Muscle of back (tissue), 3 donors: ENCODE measurements at regions not wholly inside any gene's neighbourhood (a gene's known extent, or its start where the extent isn't known, plus 50 kb on each side); places are given as distances from the start of the nearest gene placed in this dataset.
"Not testable (repeated sequence)": the region's sequence is repeated elsewhere in the genome, so short reads cannot be mapped to it uniquely, and the experiment has no call there.

Source experiments
- DNase-seq, 3 donors: peaks; one replicate each; pipeline versions ENCODE4 v3.0.0 to v3.0.0-alpha.2; 2013

DNA sequence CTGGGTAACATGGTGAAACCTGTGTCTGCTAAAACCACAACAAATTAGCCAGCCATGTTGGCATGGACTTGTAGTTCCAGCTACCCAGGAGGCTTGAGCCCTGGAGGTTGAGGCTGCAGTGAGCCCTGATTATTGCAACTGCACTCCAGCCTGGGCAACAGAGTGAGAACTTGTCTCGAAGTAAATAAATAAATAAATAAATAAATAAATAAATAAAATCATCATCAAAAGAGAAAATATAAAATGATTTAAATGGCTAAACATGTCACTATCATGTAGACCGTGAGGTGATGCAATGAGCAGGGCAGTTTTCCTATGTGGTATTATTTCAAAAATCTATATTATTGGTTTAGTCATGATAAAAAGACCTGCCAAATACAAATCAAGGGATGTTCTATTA is 2074.3 kb downstream of the PCDH9 start:
- DNase-seq, result no peak

DNA sequence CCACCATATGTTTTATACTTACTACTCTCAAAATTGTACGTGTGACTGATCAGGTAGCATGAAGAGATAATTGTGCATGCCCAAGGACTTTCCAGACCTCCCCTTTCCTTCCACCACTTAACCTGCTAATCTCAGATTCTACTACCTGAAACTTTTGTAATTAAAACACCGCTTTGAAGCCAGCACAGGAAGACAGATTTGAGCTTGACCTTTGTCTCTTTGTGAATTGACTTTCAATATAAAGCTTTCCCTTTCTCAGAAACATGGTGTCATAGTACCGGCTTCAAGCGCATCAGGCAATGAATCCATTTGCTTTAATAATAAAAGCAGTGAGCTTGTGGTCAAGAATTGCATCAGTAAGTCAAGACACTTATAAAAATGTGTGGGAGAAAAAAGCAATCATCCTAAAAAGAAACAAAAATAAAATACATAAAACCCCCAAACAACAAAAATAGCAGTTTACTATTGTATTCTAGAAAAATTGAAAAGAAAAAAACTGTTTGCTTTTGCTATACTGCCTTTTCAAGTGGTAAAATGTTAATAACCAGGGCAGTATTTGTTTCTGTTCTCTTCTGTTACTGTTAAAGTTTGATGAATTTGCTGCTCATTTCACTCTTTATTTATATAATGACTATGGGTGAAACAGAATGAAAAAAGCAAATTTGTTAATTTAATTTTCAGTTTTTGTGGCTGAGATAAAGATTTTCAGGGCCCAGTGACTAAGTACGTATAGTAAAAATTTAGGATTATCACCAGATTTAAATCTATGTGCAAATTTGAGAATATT is 2075.3 kb downstream of the PCDH9 start:
- DNase-seq, result no peak

DNA sequence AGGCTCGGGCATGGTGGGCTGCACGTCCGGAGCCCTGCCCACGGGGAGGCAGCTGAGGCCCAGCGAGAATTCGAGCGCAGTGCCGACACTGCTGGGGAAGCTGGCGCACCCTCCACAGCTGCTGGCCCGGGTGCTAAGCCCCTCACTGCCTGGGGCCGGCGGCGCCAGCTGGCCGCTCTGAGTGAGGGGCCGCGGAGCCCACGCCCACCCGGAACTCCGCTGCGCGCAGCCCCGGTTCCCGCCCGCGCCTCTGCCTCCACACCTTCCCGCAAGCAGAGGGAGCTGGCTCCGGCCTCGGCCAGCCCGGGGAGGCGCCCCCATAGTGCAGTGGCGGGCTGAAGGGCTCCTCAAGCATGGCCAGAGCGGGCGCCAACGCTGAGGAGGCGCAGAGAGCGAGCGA is 2080.4 kb downstream of the PCDH9 start:
- DNase-seq, result no peak

DNA sequence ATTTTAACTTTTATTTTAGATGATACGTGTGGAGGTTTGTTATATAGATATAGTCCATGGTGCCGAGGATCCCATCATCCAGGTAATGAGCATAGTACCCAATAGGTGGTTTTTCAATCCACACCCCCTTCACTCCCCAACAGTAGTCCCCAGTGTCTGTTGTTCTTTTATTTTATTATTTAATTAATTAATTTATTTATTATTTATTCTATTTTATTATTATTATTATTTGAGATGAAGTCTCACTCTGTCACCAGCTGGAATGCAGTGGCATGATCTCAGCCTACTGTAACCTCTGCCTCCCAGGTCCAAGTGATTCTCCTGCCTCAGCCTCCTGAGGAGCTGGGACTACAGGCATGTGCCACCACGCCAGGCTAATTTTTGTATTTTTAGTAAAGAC is 2086.2 kb downstream of the PCDH9 start:
- no peak for DNase-seq

DNA sequence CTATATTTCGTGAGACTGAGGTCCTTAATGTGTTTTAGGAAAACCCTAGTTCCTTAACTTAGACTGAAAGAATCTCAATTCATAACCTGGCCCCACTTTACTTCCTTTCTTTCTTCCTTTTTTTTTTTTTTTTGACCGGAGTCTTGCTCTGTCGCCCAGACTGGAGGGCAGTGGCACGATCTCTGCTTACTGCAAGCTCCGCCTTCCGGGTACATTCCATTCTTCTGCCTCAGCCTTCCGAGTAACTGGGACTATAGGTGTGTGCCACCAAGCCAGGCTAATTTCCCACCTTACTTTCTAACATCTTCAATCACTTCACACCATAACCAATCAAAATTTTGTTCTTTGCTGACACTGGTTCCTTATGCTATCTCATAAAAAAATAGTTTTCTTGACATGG is 2097.0 kb downstream of the PCDH9 start:
- no peak for DNase-seq

DNA sequence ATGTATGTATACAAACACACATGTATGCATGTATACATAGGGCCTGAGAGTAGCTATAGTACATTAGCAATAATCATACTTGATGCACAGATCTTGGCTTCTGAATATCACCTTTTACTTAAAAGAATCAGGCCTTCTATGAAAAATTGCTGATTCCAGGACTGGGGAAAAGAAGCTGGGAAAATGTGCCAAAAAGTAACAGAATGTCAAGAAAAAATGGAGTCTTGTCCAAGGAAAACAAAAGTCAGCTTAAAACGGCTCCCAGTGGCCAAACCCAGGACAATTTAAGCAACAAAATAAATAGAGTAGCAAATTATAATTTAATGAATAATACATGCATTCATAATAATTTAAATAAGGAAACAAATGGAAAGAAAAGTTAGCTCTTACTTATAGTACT is 2104.9 kb downstream of the PCDH9 start:
- peak; percentile 2 to 41 (median 14) for DNase-seq

DNA sequence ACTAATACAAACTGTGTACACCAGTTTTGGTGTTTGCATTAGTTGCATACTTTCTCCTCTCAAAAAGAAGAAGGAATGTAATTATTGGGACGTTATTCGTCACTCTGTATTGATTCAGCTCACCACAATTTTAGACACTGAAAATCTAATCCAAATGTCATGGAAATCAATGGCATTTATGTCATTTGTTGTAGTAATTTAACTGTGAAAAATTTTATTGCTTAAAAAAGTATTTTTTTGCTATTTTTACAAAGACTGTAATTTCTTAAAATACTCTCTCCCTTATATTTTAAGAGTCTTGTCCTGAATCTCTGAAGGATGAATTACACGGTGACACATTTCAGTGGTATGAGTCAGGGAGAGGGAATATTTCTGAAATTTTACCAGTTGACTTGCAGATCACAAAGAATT is 2117.6 kb downstream of the PCDH9 start:
- DNase-seq, result peak in 1 of 3 donors; percentile 48

DNA sequence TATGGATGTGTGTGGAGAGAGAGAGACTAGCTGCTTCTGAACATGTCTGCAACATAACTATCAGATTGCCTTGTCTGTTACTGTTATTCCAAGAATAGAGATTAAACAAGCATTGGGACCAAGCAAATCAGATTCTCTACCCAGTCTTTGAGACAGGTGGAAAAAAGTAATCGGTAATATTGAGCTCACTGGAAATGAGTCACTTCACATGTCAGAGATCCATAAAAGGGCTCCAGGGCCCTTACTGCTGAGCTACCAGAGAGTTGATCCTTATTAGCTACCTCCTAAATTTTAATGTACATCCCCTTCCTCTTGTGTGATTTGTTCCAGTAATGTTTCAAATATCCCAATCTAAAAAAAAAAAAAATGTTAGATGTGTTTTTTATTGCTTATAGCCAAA is 2118.0 kb downstream of the PCDH9 start:
- DNase-seq, result no peak

DNA sequence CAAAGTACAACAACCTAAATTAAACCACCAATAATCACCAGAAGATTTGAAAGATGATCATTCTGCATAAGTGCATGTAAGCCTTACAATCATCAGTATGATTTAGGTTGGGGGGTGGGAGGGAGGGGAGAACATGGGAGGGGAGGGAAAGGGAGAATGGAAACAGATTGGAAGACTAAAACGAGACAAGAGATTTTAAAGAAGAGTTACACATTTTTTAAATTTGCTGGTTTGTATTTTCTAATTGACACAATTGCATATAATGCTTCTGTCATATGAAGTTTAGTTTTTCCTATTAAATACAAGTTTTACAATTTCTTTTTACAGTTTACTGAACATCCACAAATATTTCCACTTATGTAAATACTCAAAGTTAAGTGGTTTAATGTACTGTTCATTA is 2118.9 kb downstream of the PCDH9 start:
- DNase-seq, result no peak

DNA sequence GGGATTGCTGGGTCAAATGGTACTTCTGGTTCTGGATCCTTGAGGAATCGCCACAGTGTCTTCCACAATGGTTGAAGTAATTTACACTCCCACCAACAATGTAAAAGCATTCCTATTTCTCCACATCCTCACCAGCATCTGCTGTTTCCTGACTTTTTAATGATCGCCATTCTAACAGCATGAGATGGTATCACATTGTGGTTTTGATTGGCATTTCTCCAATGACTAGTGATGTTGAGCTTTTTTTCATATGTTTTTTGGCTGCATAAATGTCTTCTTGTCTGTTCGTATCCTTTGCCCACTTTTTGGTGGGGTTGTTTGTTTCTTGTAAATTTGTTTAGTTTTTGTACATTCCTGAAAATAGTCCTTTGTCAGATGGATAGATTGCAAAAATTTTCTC is 2125.7 kb downstream of the PCDH9 start:
- not testable (repeated sequence) for DNase-seq

DNA sequence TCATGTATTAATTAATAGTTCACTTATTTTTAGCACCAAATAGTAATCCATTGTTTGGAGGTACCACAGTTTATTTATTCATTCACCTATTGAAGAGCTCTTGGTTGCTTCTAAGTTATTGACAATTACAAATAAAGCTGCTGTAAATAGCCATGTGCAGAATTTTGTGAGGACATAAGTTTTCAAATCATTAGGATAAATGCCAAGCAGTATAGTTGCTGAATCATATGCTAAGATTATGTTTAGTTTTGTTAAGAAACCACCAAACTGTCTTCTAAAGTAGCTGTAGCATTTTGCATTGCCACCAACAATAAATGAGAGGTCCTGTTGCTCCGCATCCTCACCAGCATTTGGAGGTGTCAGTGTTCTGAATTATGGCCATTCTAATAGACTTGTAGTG is 2126.8 kb downstream of the PCDH9 start:
- DNase-seq, result no peak

DNA sequence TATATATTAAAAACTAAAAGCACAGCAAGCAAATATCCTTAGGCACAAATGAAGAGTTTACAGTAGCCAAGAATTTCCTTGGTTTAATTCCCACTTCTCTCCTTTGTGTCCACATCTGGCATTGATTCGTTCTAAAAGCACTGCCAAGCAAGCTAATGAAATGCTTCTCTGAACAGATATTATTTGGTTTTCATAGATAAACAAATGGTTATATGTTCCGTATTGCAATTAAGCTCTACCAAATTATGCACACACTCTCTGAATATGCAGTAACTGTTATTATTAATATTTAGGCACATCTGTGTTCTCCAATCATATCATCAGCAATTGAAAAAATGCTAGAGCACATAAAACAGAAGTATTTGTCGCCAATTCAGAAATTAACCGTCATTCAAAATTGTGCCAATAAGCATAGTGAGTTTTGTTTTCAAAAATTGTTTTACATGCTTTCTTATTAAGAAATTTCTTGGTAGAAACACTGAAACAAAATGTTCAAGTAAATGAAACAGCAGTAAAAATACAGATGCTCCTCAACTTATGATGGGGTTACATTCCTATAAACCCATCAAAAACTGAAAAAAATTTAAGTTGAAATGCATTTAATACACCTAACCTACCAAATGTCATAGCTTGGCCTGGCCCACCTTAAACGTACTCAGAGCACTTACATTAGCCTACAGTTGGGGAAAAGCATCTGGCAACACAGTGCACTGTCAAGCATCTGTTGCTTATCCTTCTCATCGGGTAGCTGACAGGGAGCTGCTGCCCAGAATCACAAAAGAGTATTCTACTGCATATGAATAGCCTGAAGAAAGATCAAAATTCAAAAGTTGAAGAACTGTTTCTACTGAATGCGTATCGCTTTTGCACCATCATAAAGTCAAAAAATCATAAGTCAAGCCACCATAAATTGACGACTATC is 2134.7 kb downstream of the PCDH9 start:
- peak; percentile 43 to 74 (median 52) for DNase-seq

DNA sequence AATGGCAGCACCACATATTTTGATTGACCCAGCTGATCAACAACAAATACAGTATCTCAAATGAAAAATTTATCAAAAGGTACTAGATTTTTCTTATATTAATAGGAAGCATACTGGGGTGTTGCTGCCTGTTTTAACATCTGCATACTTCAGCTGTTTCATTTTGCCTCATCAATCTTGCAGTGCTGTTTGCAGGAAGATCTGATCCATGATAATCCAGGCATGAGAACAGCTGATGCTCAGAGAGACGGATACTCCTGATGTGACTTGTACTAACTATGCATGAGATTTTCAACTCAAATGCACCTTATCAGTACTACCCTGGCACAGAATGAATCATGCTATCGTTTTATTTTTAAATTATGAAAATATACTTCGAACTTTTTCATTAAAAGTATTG is 2136.8 kb downstream of the PCDH9 start:
- peak; percentile 27 to 45 (median 41) for DNase-seq

DNA sequence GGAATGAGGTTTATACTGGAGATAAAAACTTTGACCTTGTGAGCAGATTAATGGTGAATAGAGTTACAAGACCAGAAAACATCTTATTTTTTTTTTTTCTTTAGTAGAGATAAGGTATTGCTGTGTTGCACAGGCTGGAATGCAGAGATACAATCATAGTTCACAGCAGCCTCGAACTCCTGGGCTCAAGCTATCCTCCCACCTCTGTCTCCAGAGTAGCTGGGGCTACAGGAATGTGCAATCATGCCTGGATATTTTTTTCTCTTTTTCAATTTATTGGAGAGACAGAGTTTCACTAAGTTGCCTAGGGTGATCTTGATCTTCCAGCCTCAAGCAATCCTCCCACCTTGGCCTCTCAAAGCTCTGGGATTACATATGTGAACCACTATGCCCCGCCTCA is 2139.1 kb downstream of the PCDH9 start:
- DNase-seq, result no peak

DNA sequence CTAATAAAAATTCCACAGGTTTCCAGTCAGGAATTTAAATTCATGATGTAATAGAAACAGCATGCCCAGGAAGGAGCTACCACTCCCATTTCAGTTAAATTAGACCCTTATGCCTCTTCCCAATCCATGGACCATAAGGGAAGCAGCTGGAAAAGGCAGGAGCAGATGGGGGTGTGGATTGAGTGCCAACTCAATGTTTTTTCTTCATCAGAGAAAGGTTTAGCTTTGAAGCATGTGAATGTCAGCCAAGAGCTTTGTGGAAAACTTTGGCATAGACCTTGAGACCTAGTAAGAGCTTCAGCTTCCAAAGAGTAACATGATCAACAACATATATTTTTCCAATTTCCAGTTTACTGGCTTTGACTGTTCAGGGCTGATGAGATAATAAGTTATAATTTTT is 2139.9 kb downstream of the PCDH9 start:
- peak; percentile 49 to 71 (median 55) for DNase-seq

DNA sequence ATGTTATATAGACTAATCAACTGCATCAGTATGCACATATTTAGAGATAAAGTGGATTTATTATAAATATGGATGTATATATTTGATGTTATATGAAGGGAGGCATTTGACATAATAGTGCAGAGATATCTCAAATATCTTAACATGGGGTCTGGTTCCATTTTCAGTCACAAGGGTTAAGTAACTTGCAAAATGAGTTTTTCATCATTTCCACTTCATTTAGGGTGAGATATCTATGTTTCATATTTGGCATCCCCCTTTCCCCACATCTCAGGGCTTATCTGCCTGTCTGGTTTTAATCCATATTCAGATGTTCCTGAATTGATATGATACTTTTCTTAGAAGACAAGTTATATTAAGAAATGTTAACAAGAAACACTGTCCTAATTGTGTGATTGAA is 2141.2 kb downstream of the PCDH9 start:
- no peak for DNase-seq

DNA sequence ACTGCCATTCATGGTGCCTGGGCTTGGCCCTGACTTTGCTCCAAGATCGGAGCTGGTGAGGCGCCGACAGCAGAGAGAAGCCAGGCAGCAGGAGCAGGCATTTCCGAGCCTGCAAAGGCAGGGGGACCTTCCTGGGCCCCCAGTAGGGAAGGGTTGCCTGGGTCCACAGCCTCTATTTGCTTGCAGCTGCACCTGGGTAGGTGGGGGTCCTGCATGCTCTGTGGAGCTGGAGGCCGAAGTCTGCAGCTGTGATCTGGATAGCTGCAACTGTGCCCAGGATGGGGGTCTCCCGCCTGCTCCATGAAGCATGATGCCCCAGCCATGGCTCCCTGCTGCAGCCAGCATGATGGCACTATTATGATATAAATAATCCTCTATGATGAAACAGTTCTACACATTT is 2144.2 kb downstream of the PCDH9 start:
- no peak for DNase-seq

DNA sequence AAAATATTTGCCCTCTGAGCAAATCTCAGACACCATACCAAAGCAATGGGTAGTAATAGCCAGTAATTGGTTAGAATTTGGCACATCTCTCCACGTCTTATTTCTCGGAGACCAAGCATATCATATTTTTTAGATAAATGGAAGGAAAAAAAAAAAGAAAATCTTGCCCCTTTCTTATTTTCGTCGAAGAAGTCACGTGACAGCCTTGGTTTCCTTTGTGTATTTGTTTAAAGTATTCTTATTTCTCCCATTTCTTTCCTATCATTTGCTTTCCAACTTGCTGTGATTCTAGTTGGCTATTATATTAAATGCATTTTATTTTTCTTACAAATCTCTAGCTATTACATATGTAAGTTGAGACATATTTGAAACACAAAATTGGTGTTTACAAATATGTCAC is 2155.9 kb downstream of the PCDH9 start:
- DNase-seq, result no peak

DNA sequence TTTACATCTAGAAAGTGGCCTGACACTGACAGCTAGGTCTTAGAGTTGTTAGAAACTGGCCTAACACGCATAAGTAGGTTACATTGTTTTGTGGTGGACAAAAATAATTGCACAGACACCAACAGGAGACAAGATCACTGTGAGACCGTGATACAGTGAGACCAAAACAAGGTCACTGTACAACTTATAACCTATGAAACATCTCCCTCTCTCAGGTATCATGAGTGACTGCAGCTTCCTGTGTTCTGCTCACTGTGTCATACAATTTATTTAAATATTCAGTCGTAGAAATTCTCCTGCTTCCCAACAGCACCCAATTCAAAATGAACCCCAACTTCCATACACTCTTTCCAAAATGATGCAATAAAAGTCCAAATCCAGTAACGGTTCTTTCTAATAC is 2165.2 kb downstream of the PCDH9 start:
- no peak for DNase-seq

DNA sequence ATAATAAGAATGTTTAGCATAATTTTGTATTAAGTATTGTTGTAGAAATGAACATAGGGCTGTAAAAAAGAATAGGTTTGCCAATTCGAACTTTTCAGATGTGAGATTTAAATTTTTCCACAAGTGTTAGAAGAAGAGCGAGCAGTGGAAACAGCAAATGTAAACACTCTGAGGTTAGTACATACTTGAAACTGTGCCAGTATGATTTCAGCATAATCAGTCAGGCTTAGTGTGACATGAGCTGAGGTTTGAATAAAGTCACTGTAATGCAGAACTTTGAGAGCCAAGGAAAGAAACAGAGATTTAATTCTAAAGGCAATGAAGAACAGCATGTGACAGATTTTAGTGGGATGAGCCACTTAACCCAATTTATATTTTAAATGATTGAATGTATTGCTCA is 2166.4 kb downstream of the PCDH9 start:
- peak in 2 of 3 donors; percentile 31 to 69 for DNase-seq

DNA sequence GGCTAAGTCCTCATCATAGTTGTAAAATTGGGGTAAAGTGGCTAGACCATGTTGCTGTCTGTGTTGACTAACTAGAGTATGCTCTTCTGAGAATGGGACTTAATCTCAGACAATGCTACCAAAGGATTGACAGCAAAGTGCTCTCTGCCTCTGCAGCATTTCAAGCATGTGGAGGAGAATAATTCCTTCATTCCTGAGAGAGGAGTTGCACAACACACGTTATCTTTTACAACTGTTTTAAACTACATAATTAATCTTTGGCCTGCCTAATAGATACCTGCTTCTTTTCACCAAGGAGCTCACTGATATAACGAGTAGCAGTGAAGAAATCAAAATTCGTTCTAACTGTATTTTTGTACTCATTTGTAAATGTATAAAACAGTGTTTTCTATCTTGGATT is 2172.2 kb downstream of the PCDH9 start:
- no peak for DNase-seq

DNA sequence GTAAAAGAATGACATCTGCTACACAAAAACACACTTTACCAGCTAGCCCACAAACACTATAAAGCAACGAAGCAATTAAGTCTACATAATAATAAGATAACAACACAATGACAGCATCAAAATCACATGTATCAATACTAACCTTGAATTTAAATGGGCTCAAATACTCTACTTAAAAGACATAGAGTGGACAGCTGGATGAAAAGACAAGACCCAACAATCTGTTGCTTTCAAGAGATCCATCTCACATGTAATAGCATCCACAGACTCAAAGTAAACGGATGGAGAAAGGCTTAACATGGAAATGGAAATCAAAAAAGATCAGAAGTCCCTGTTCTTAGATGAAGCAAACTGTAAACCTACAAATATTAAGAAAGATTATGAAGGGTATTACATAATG is 2175.9 kb downstream of the PCDH9 start:
- DNase-seq, result no peak

DNA sequence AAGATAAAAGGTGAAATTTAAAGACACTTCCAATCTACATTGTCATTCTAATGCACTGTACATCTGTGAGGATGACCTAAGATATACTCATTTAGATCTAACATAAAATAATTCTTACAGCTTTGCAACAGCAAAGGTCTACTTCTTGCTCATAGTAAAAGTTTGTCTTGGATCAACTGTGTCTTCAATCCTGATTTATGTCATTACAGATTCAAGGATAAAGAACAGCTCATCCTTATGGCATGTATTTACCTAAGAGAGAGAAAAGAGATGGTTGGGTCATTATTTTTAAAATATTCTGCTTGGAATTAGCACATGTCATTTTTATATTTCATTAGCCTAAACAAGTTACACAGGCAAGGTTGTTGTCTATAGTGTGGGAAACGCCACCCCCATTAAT is 2193.1 kb downstream of the PCDH9 start:
- peak in 1 of 3 donors; percentile 1 for DNase-seq
